ENCODE measurements at regions not wholly inside any gene's neighbourhood (a gene's known extent, or its start where the extent isn't known, plus 50 kb on each side); places are given as distances from the start of the nearest gene placed in this dataset.

GRCh38 chr1:29673669-29674626 lies 437.6 kb downstream of the PTPRU start:
- Histone ChIP-seq H3K36me3 (ENCODE audit: insufficient read depth) (no peaks in the 10 kb centered on the region), H3K27ac (no peak overlapping the region), H3K79me2 (ENCODE audit: insufficient read depth, low read depth) (no peaks in the 10 kb centered on the region), H3K4me3 (IDR thresholded peaks at IDR 0.05; ENCODE audit: insufficient read depth, low read depth, low read length) (no peak overlapping the region), H3K27me3 (ENCODE audit: insufficient read depth, low read depth) (peaks cover 6% of the 10 kb centered on the region; the same call in 1 of the 2 replicates), H3K4me2 (no peak overlapping the region), H4K20me1 (ENCODE audit: insufficient read depth) (no peaks in the 10 kb centered on the region), H3K9ac (no peak overlapping the region), H2AFZ (ENCODE audit: low read depth) (no peak overlapping the region), H3K4me1 (ENCODE audit: low read depth, poor library complexity, severe bottlenecking) (no peaks in the 10 kb centered on the region)
- no peak for TF ChIP-seq CTCF (conservative IDR thresholded peaks at IDR 0.05; ENCODE audit: low read depth, low read length)

GRCh38 chr1:29673228-29673500 lies 436.8 kb downstream of the PTPRU start:
- H3K9ac ChIP-seq = no peak overlapping the region
- H3K27me3 ChIP-seq (ENCODE audit: insufficient read depth, low read depth) = peaks cover 3% of the 10 kb centered on the region; the same call in 1 of the 2 replicates
- H3K27ac ChIP-seq = no peak overlapping the region
- TF ChIP-seq CTCF (conservative IDR thresholded peaks at IDR 0.05; ENCODE audit: low read depth, low read length) = no peak
- H3K4me1 ChIP-seq (ENCODE audit: low read depth, poor library complexity, severe bottlenecking) = no peaks in the 10 kb centered on the region
- no peak overlapping the region for H3K4me2 ChIP-seq
- H4K20me1 ChIP-seq (ENCODE audit: insufficient read depth) = no peaks in the 10 kb centered on the region
- H3K79me2 ChIP-seq (ENCODE audit: insufficient read depth, low read depth) = no peaks in the 10 kb centered on the region
- no peaks in the 10 kb centered on the region for H3K36me3 ChIP-seq (ENCODE audit: insufficient read depth)
- no peak overlapping the region for H3K4me3 ChIP-seq (IDR thresholded peaks at IDR 0.05; ENCODE audit: insufficient read depth, low read depth, low read length)
- no peak overlapping the region for H2AFZ ChIP-seq (ENCODE audit: low read depth)

GRCh38 chr1:29672416-29673227 lies 436.3 kb downstream of the PTPRU start:
- Histone ChIP-seq H3K27ac (no peak overlapping the region), H2AFZ (ENCODE audit: low read depth) (no peak overlapping the region), H3K79me2 (ENCODE audit: insufficient read depth, low read depth) (no peaks in the 10 kb centered on the region), H3K27me3 (ENCODE audit: insufficient read depth, low read depth) (peaks cover 3% of the 10 kb centered on the region; the same call in 1 of the 2 replicates), H3K4me3 (IDR thresholded peaks at IDR 0.05; ENCODE audit: insufficient read depth, low read depth, low read length) (no peak overlapping the region), H3K4me2 (no peak overlapping the region), H3K9ac (no peak overlapping the region), H3K4me1 (ENCODE audit: low read depth, poor library complexity, severe bottlenecking) (no peaks in the 10 kb centered on the region), H4K20me1 (ENCODE audit: insufficient read depth) (no peaks in the 10 kb centered on the region), H3K36me3 (ENCODE audit: insufficient read depth) (no peaks in the 10 kb centered on the region)
- TF ChIP-seq CTCF (conservative IDR thresholded peaks at IDR 0.05; ENCODE audit: low read depth, low read length) = no peak

GRCh38 chr1:29671446-29672356 lies 435.4 kb downstream of the PTPRU start:
- Histone ChIP-seq H3K27ac (no peak overlapping the region), H3K4me1 (ENCODE audit: low read depth, poor library complexity, severe bottlenecking) (no peaks in the 10 kb centered on the region), H2AFZ (ENCODE audit: low read depth) (no peak overlapping the region), H3K36me3 (ENCODE audit: insufficient read depth) (no peaks in the 10 kb centered on the region), H3K27me3 (ENCODE audit: insufficient read depth, low read depth) (peaks cover 3% of the 10 kb centered on the region; the same call in 1 of the 2 replicates), H3K79me2 (ENCODE audit: insufficient read depth, low read depth) (no peaks in the 10 kb centered on the region), H4K20me1 (ENCODE audit: insufficient read depth) (no peaks in the 10 kb centered on the region), H3K9ac (no peak overlapping the region), H3K4me3 (IDR thresholded peaks at IDR 0.05; ENCODE audit: insufficient read depth, low read depth, low read length) (no peak overlapping the region), H3K4me2 (no peak overlapping the region)
- no peak for TF ChIP-seq CTCF (conservative IDR thresholded peaks at IDR 0.05; ENCODE audit: low read depth, low read length)

Data from KMS-11 (cell line).